Left ventricle myocardium inferior (tissue), 1 donor: ENCODE measurements at regions not wholly inside any gene's neighbourhood (a gene's known extent, or its start where the extent isn't known, plus 50 kb on each side); places are given as distances from the start of the nearest gene placed in this dataset.

Experiments used
- DNase-seq: peaks from one replicate; pipeline ENCODE4 v3.0.0-alpha.2; 2020
- H3K27ac ChIP-seq: fragments of 200-600 bp; replicated peaks from 2 replicates; pipeline ENCODE4 v1.8.0; 2021
- H3K27me3 ChIP-seq: fragments of 200-600 bp; 2 replicates; pipeline ENCODE4 v1.8.0; 2021; ENCODE audit warnings: low read depth
- H3K36me3 ChIP-seq: fragments of 200-600 bp; 2 replicates; pipeline ENCODE4 v1.8.0; 2021
- H3K4me1 ChIP-seq: fragments of 200-600 bp; 2 replicates; pipeline ENCODE4 v1.8.0; 2021
- H3K4me3 ChIP-seq: fragments of 200-600 bp; 2 replicates; pipeline ENCODE4 v1.8.0; 2021; ENCODE audit warnings: mild to moderate bottlenecking, moderate library complexity
- H3K9me3 ChIP-seq: fragments of 200-600 bp; replicated peaks from 2 replicates; pipeline ENCODE4 v1.8.0; 2021
- CTCF ChIP-seq: fragments of 200-600 bp; IDR thresholded peaks from 2 replicates; pipeline ENCODE4 v1.8.0; 2021; ENCODE audit warnings: antibody characterized with exemption, mild to moderate bottlenecking, borderline replicate concordance
- intact Hi-C: fragments of 100-400 bp; cut with micrococcal nuclease; formaldehyde crosslinking; loops from one replicate; pipeline ENCODE4 v1.11.0; 2022
- donor health status: DM: no; HTN: yes; CAD: no; lungs with severe emphysema.

GRCh38 chr4:24001486-24002329, 111.9 kb upstream of the PPARGC1A start:
- Histone ChIP-seq H3K4me1 (no peaks in the 10 kb centered on the region), H3K27ac (no peak overlapping the region), H3K9me3 (no peaks in the 10 kb centered on the region), H3K36me3 (no peaks in the 10 kb centered on the region), H3K27me3 (no peaks in the 10 kb centered on the region), H3K4me3 (no peak overlapping the region)
- intact Hi-C loops = no loop called here
- no peak for DNase-seq
- TF ChIP-seq CTCF = no peak

GRCh38 chr4:24000470-24000831, 110.6 kb upstream of the PPARGC1A start:
- Histone ChIP-seq H3K27me3 (no peaks in the 10 kb centered on the region), H3K4me3 (no peak overlapping the region), H3K9me3 (no peaks in the 10 kb centered on the region), H3K36me3 (no peaks in the 10 kb centered on the region), H3K27ac (no peak overlapping the region), H3K4me1 (no peaks in the 10 kb centered on the region)
- TF ChIP-seq CTCF = no peak
- DNase-seq = no peak
- intact Hi-C loops = no loop called here

GRCh38 chr4:23999714-24000469, 110.0 kb upstream of the PPARGC1A start:
- H3K36me3 ChIP-seq = no peaks in the 10 kb centered on the region
- intact Hi-C loops = no loop called here
- no peak for TF ChIP-seq CTCF
- H3K9me3 ChIP-seq = no peaks in the 10 kb centered on the region
- H3K4me3 ChIP-seq = no peak overlapping the region
- H3K4me1 ChIP-seq = no peaks in the 10 kb centered on the region
- H3K27ac ChIP-seq = no peak overlapping the region
- H3K27me3 ChIP-seq = no peaks in the 10 kb centered on the region
- no peak for DNase-seq

GRCh38 chr4:23993373-23993772, 103.5 kb upstream of the PPARGC1A start:
- Histone ChIP-seq H3K36me3 (no peaks in the 10 kb centered on the region), H3K9me3 (no peaks in the 10 kb centered on the region), H3K27me3 (no peaks in the 10 kb centered on the region), H3K4me1 (peaks cover 4% of the 10 kb centered on the region), H3K4me3 (no peak overlapping the region), H3K27ac (no peak overlapping the region)
- intact Hi-C loops = no loop called here
- no peak for DNase-seq
- TF ChIP-seq CTCF = no peak

- TF ChIP-seq CTCF = no peak
- H3K4me1 ChIP-seq = peaks cover 4% of the 10 kb centered on the region
- intact Hi-C loops = no loop called here
- DNase-seq = no peak
- no peaks in the 10 kb centered on the region for H3K9me3 ChIP-seq
- H3K36me3 ChIP-seq = no peaks in the 10 kb centered on the region
- H3K27me3 ChIP-seq = no peaks in the 10 kb centered on the region
- no peak overlapping the region for H3K4me3 ChIP-seq
- no peak overlapping the region for H3K27ac ChIP-seq
Measured at GRCh38 chr4:23991444-23991843, 101.6 kb upstream of the PPARGC1A start.
